GM23338 (cell line): ENCODE measurements at regions not wholly inside any gene's neighbourhood (a gene's known extent, or its start where the extent isn't known, plus 50 kb on each side); places are given as distances from the start of the nearest gene placed in this dataset.
"Not testable (repeated sequence)": the region's sequence is repeated elsewhere in the genome, so short reads cannot be mapped to it uniquely, and the experiment has no call there.

ENCODE experiments used
- ATAC-seq: fragments of 200-7000 bp; cut with Tn5 transposase; 3 replicates; pipeline ENCODE4 v1.9.1; 2020
- DNase-seq: peaks from one replicate; pipeline ENCODE4 v3.0.0-alpha.2; 2015; ENCODE audit warnings: low spot score
- H2AFZ ChIP-seq: fragments of 200-600 bp; sonication (generic); 2 replicates; pipeline ENCODE4 v1.8.0; 2016; ENCODE audit warnings: antibody characterized with exemption, mild to moderate bottlenecking, moderate library complexity
- H3F3A ChIP-seq: fragments of 200-600 bp; sonication (generic); replicated peaks from 2 replicates; pipeline ENCODE4 v1.8.0; 2017; ENCODE audit warnings: antibody characterized with exemption, mixed run types, low read depth
- H3K27ac ChIP-seq: fragments of 200-600 bp; sonication (generic); 2 replicates; pipeline ENCODE4 v1.6.1; 2016; ENCODE audit warnings: low read depth
- H3K27me3 ChIP-seq: fragments of 200-600 bp; sonication (generic); 2 replicates; pipeline ENCODE4 v1.8.0; 2016; ENCODE audit warnings: mild to moderate bottlenecking, mixed run types, moderate library complexity; ENCODE audit not compliant: insufficient read depth
- H3K36me3 ChIP-seq: fragments of 200-600 bp; sonication (generic); 2 replicates; pipeline ENCODE4 v1.8.0; 2016; ENCODE audit warnings: mild to moderate bottlenecking; ENCODE audit not compliant: insufficient read depth
- H3K4me1 ChIP-seq: fragments of 200-600 bp; sonication (generic); 2 replicates; pipeline ENCODE4 v1.8.0; 2016; ENCODE audit warnings: mild to moderate bottlenecking, moderate library complexity; ENCODE audit not compliant: insufficient read depth
- H3K4me2 ChIP-seq: fragments of 200-600 bp; sonication (generic); 2 replicates; pipeline ENCODE4 v1.7.1; 2017; ENCODE audit warnings: mixed run types
- H3K4me3 ChIP-seq: fragments of 200-600 bp; sonication (generic); 2 replicates; pipeline ENCODE4 v1.6.1; 2016; ENCODE audit warnings: mixed run types
- H3K79me2 ChIP-seq: fragments of 200-600 bp; sonication (generic); replicated peaks from 2 replicates; pipeline ENCODE4 v1.8.0; 2017; ENCODE audit warnings: mild to moderate bottlenecking; ENCODE audit not compliant: insufficient read depth
- H3K9me2 ChIP-seq: fragments of 200-600 bp; sonication (generic); 2 replicates; pipeline ENCODE4 v1.8.0; 2017; ENCODE audit not compliant: insufficient read depth
- H4K20me1 ChIP-seq: fragments of 200-600 bp; sonication (generic); replicated peaks from 2 replicates; pipeline ENCODE4 v1.8.0; 2017; ENCODE audit warnings: mild to moderate bottlenecking; ENCODE audit not compliant: insufficient read depth
- H3K27ac Mint-ChIP-seq: 2 replicates; pipeline ENCODE4 v1.8.0; 2020; ENCODE audit warnings: inconsistent platforms, mild to moderate bottlenecking, moderate library complexity, mixed read lengths
- H3K27me3 Mint-ChIP-seq: 3 replicates; pipeline ENCODE4 v1.8.0; 2022; ENCODE audit warnings: low read depth, mild to moderate bottlenecking, moderate library complexity, mixed read lengths, inconsistent platforms; ENCODE audit not compliant: insufficient read depth, poor library complexity
- H3K36me3 Mint-ChIP-seq: 3 replicates; pipeline ENCODE4 v1.8.0; 2021; ENCODE audit warnings: low read depth, mild to moderate bottlenecking, inconsistent platforms, moderate library complexity, mixed read lengths
- H3K4me1 Mint-ChIP-seq: 3 replicates; pipeline ENCODE4 v1.8.0; 2020; ENCODE audit warnings: mild to moderate bottlenecking, inconsistent platforms, mixed read lengths
- H3K4me3 Mint-ChIP-seq: 3 replicates; pipeline ENCODE4 v1.8.0; 2021; ENCODE audit warnings: moderate library complexity, mild to moderate bottlenecking, inconsistent platforms, mixed read lengths
- H3K9me3 Mint-ChIP-seq: 3 replicates; pipeline ENCODE4 v1.8.0; 2020; ENCODE audit warnings: moderate library complexity, mild to moderate bottlenecking, inconsistent platforms, mixed read lengths
- CREB1 ChIP-seq: fragments of 250-450 bp; sonication (Bioruptor Pico); IDR thresholded peaks from 2 replicates; pipeline ENCODE4 v1.5.0; 2020; ENCODE audit warnings: low read depth, mild to moderate bottlenecking, moderate library complexity
- CTCF ChIP-seq, 2 experiments: fragments of 200-600 bp in 1 of 2; sonication (generic) in 1 of 2; conservative IDR thresholded peaks; 2 replicates each; pipeline versions ENCODE4 v1.5.1 to v1.6.1; 2016 to 2017; ENCODE audit warnings: antibody characterized with exemption in 2 of 2, low read depth in 2 of 2, mild to moderate bottlenecking in 2 of 2, moderate library complexity in 1 of 2
- EZH2 ChIP-seq: fragments of 200-600 bp; sonication (generic); IDR thresholded peaks from one replicate; pipeline ENCODE4 v1.8.0; 2017; ENCODE audit warnings: antibody characterized with exemption, mild to moderate bottlenecking, low read depth; ENCODE audit not compliant: unreplicated experiment
- JUNB ChIP-seq: IDR thresholded peaks from one replicate; pipeline ENCODE4 v1.6.1; 2016; ENCODE audit warnings: antibody characterized with exemption; ENCODE audit not compliant: unreplicated experiment
- POLR2AphosphoS5 ChIP-seq: IDR thresholded peaks from 2 replicates; pipeline ENCODE4 v1.6.1; 2016; ENCODE audit warnings: antibody characterized with exemption, low read depth
- STAT1 ChIP-seq: IDR thresholded peaks from one replicate; pipeline ENCODE4 v1.6.1; 2016; ENCODE audit warnings: antibody characterized with exemption; ENCODE audit not compliant: unreplicated experiment
- ZNF114 ChIP-seq: fragments of 250-450 bp; sonication (Bioruptor Pico); IDR thresholded peaks from 2 replicates; pipeline ENCODE4 v1.5.0; 2020; ENCODE audit warnings: mild to moderate bottlenecking, moderate library complexity
- ZNF331 ChIP-seq: fragments of 250-450 bp; sonication (Bioruptor Pico); IDR thresholded peaks from 2 replicates; pipeline ENCODE4 v1.5.0; 2020; ENCODE audit warnings: low read depth, mild to moderate bottlenecking, moderate library complexity
- ZNF462 ChIP-seq: fragments of 250-450 bp; sonication (Bioruptor Pico); IDR thresholded peaks from 2 replicates; pipeline ENCODE4 v1.5.0; 2020; ENCODE audit warnings: mild to moderate bottlenecking, moderate library complexity

GRCh38 chr4:184967699-184968098 is 50.6 kb upstream of the HELT start:
- not testable (repeated sequence) for H3K27ac Mint-ChIP-seq, H3K4me1 Mint-ChIP-seq, H3K4me3 ChIP-seq, H3K36me3 ChIP-seq, H2AFZ ChIP-seq, H3K27ac ChIP-seq, H3K9me2 ChIP-seq, H3K79me2 ChIP-seq, DNase-seq, H3K4me1 ChIP-seq, H3K4me3 Mint-ChIP-seq, H3K4me2 ChIP-seq, H4K20me1 ChIP-seq, H3F3A ChIP-seq, H3K27me3 ChIP-seq, ATAC-seq
- Mint-ChIP-seq H3K27me3 (peaks cover 16% of the 10 kb centered on the region), H3K9me3 (peaks cover 59% of the 10 kb centered on the region), H3K36me3 (peaks cover 44% of the 10 kb centered on the region)

GRCh38 chr4:184968366-184968765 is 49.9 kb upstream of the HELT start:
- Histone ChIP-seq H2AFZ (no peak overlapping the region), H3K27ac (no peak overlapping the region), H3K4me2 (no peak overlapping the region), H3K9me2 (peaks cover 7% of the 10 kb centered on the region), H3K4me3 (no peak overlapping the region), H3K36me3 (no peaks in the 10 kb centered on the region), H4K20me1 (no peaks in the 10 kb centered on the region), H3K79me2 (no peaks in the 10 kb centered on the region), H3F3A (no peaks in the 10 kb centered on the region), H3K27me3 (no peaks in the 10 kb centered on the region), H3K4me1 (no peaks in the 10 kb centered on the region)
- no peak overlapping the region for H3K27ac Mint-ChIP-seq
- H3K27me3 Mint-ChIP-seq = peaks cover 16% of the 10 kb centered on the region
- TF ChIP-seq CTCF (conservative IDR thresholded peaks at IDR 0.05; ENCODE audit: low read depth in 2 of 2) (no peak), ZNF331 (CRISPR knock-in tag) (no peak), ZNF114 (no peak), JUNB (no peak), STAT1 (no peak), EZH2 (no peak), ZNF462 (CRISPR knock-in tag) (no peak), CREB1 (CRISPR knock-in tag) (no peak), POLR2AphosphoS5 (no peak)
- ATAC-seq = no peak
- H3K36me3 Mint-ChIP-seq = peaks cover 44% of the 10 kb centered on the region
- DNase-seq = no peak
- H3K4me3 Mint-ChIP-seq = no peak overlapping the region
- no peaks in the 10 kb centered on the region; the same call in 2 of the 3 replicates for H3K4me1 Mint-ChIP-seq
- peaks cover 61% of the 10 kb centered on the region for H3K9me3 Mint-ChIP-seq
